Small intestine (tissue), 7 donors: ENCODE measurements at regions not wholly inside any gene's neighbourhood (a gene's known extent, or its start where the extent isn't known, plus 50 kb on each side); places are given as distances from the start of the nearest gene placed in this dataset.

Experiments used
- DNase-seq, 2 donors: peaks; one replicate each; pipeline versions ENCODE4 v3.0.0 to v3.0.0-alpha.2; 2013
- FAIRE-seq: peaks from 2 replicates; lab custom pipeline; 2012; peaks lifted over from hg19 to GRCh38; lab: Jason Lieb, UNC
- H3K27ac ChIP-seq, 3 donors: one replicate each; pipeline ENCODE4 v1.5.1; 2013; ENCODE audit warnings: low read length in 2 of 3, mild to moderate bottlenecking in 2 of 3, control low read depth in 1 of 3, inconsistent platforms in 1 of 3, low read depth in 1 of 3, moderate library complexity in 1 of 3
- H3K27me3 ChIP-seq, 3 donors: one replicate each; pipeline ENCODE4 v1.6.1; 2013; ENCODE audit warnings: low read length in 3 of 3, inconsistent platforms in 1 of 3; ENCODE audit not compliant: control insufficient read depth in 3 of 3, insufficient read depth in 3 of 3
- H3K36me3 ChIP-seq, 3 donors: one replicate each; pipeline ENCODE4 v1.6.1; 2013; ENCODE audit warnings: low read length in 3 of 3, inconsistent platforms in 1 of 3, low read depth in 1 of 3, mild to moderate bottlenecking in 1 of 3, moderate library complexity in 1 of 3; ENCODE audit not compliant: control insufficient read depth in 3 of 3, insufficient read depth in 2 of 3
- H3K4me1 ChIP-seq, 3 donors: one replicate each; pipeline ENCODE4 v1.6.1; 2013; ENCODE audit warnings: low read length in 2 of 3, inconsistent platforms in 1 of 3, low read depth in 1 of 3, mild to moderate bottlenecking in 1 of 3, moderate library complexity in 1 of 3; ENCODE audit not compliant: control insufficient read depth in 3 of 3, insufficient read depth in 2 of 3
- H3K4me3 ChIP-seq, 3 donors: one replicate each; pipeline ENCODE4 v1.5.1; 2013; ENCODE audit warnings: low read length in 3 of 3, control low read depth in 1 of 3, inconsistent platforms in 1 of 3, low read depth in 1 of 3, mild to moderate bottlenecking in 1 of 3, moderate library complexity in 1 of 3
- H3K9me3 ChIP-seq, 2 donors: one replicate each; pipeline ENCODE4 v1.6.1; 2013; ENCODE audit warnings: low read depth in 1 of 2, low read length in 1 of 2; ENCODE audit not compliant: control insufficient read depth in 2 of 2, insufficient read depth in 1 of 2
- WGBS, 3 donors: extraction: QIAGEN DNeasy Blood & Tissue Kit; methylation state at CpG; one replicate each; pipeline ENCODE4 v1.1.7; 2013; 5-methylcytosine and 5-hydroxymethylcytosine counted together
- donor health status: healthy with polysubstance abuse.
- donor health status: control.
- donor health status: control.
- donor health status: Bipolar disorder and iron deficiency.
- donor health status: healthy.

DNA sequence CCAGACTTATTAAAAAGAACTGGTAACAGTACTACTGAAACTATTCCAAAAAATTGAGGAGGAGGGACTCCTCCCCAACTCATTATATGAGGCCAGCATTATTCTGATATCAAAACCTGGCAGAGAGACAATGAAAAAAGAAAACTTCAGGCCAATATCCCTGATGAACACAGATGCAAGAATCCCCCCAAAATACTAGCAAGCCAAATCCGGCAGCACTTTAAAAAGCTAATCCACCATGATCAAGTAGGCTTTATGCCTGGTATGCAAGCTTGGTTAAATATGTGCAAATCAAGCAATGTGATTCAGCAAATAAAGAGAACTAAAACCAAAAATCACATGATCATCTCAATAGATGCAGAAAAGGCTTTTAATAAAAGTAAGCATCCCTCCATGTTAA lies 2271.0 kb upstream of the C9orf72 start:
- no peak for DNase-seq
- no peak overlapping the region for H3K27ac ChIP-seq
- no peak for FAIRE-seq
- H3K36me3 ChIP-seq, result no peaks in the 10 kb centered on the region
- no peak overlapping the region for H3K4me3 ChIP-seq
- WGBS, 3 donors, result 69 to 83% (median 74%) methylated on average over 1 of the region's 1 CpG
- no peaks in the 10 kb centered on the region for H3K9me3 ChIP-seq
- H3K4me1 ChIP-seq, result no peaks in the 10 kb centered on the region
- no peaks in the 10 kb centered on the region for H3K27me3 ChIP-seq

GRCh38 chr9:29850664-29851063 lies 2277.4 kb upstream of the C9orf72 start:
- H3K4me3 ChIP-seq, result no peak overlapping the region
- no peaks in the 10 kb centered on the region for H3K4me1 ChIP-seq
- H3K27ac ChIP-seq, result no peak overlapping the region
- WGBS, 3 donors, result 10 to 35% (median 35%) methylated on average over 1 of the region's 1 CpG
- no peaks in the 10 kb centered on the region for H3K36me3 ChIP-seq
- FAIRE-seq, result no peak
- no peaks in the 10 kb centered on the region for H3K9me3 ChIP-seq
- H3K27me3 ChIP-seq, result no peaks in the 10 kb centered on the region
- DNase-seq, result no peak

GRCh38 chr9:29861803-29862202 lies 2288.5 kb upstream of the C9orf72 start:
- no peak for FAIRE-seq
- Histone ChIP-seq H3K4me1 (no peaks in the 10 kb centered on the region), H3K4me3 (no peak overlapping the region), H3K27me3 (no peaks in the 10 kb centered on the region), H3K9me3 (no peaks in the 10 kb centered on the region), H3K27ac (no peak overlapping the region), H3K36me3 (no peaks in the 10 kb centered on the region)
- 61 to 75% (median 71%) methylated on average over 2 of the region's 2 CpGs for WGBS, 3 donors
- DNase-seq, result no peak

DNA sequence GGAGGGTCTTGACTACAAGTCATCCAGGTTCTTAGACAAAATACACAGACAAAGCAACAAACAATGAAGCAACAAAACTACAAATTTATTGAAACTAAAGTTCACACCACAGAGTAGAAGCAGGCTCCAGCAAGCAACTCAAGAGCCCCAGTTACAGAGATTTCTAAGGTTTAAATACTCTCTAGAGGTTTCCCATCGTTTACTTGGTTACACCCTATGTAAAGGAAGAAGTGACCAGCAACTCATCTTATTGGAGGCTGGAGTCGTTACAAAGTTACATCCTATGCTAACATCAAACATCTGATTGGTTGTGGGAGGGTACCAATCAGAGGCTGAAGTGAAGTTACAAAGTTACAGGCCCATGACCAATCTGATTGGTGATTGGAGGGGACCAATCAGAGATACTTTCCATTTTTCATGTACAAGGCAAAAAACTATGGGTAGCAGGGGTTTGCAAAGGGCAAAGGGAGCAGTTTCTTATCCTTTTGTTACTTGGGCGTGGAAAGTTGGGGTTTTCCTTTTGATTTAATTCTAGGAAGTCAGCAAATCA lies 2292.6 kb upstream of the C9orf72 start:
- Histone ChIP-seq H3K27ac (no peak overlapping the region), H3K4me1 (no peaks in the 10 kb centered on the region), H3K27me3 (no peaks in the 10 kb centered on the region), H3K9me3 (no peaks in the 10 kb centered on the region), H3K4me3 (no peak overlapping the region), H3K36me3 (no peaks in the 10 kb centered on the region)
- 50 to 66% (median 65%) methylated on average over 3 of the region's 3 CpGs for WGBS, 3 donors
- DNase-seq (no peak), FAIRE-seq (no peak)

DNA sequence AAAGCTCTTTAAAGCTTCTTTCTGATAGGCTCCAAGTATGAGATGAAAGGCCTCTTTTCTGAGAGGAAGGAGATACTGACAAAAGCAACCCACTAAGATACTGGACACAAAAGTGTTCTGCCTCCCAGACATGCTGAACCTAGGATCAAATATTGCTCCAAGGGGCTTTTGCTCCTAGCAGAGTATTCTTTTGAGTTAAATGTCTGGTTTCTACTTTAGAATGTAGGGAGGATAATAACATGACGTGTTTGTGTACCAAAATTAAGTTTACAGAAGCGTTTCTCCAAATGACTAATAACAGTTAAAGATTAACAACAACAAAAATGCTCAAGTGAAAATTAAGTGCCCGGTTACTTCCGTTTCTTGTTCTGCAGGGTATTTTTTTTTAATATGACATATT lies 2293.3 kb upstream of the C9orf72 start:
- WGBS, 3 donors, result 6 to 37% (median 27%) methylated on average over 4 of the region's 4 CpGs
- H3K4me3 ChIP-seq, result no peak overlapping the region
- H3K27ac ChIP-seq, result no peak overlapping the region
- H3K4me1 ChIP-seq, result no peaks in the 10 kb centered on the region
- DNase-seq (no peak), FAIRE-seq (no peak)
- no peaks in the 10 kb centered on the region for H3K36me3 ChIP-seq
- H3K9me3 ChIP-seq, result no peaks in the 10 kb centered on the region
- no peaks in the 10 kb centered on the region for H3K27me3 ChIP-seq

DNA sequence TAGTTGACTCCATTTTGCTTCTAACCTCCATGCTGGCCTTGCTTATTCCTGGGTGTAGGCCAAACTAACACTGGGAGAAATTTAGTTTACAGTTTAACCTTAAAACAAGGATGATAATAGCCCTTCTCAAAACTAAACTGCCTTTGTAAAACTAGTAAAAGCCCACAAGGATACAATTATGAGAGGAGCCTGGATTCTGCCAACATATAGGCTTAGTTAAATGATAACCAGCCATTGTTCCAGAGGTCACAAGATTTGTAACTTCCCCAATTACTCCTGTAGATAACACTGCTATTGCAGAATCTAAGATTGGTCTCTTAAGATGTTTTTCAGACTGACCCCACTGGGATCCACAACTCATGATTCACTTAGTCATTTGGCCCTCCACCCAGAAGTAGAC lies 2300.3 kb upstream of the C9orf72 start:
- Histone ChIP-seq H3K9me3 (no peaks in the 10 kb centered on the region), H3K27ac (no peak overlapping the region), H3K27me3 (no peaks in the 10 kb centered on the region), H3K36me3 (no peaks in the 10 kb centered on the region), H3K4me1 (peaks cover 0 to 5% (median 0%) of the 10 kb centered on the region in 3 donors), H3K4me3 (no peak overlapping the region)
- peak; percentile 5 to 40 for DNase-seq
- no peak for FAIRE-seq

GRCh38 chr9:29875547-29875946 lies 2302.3 kb upstream of the C9orf72 start:
- H3K27ac ChIP-seq, result no peak overlapping the region
- H3K4me3 ChIP-seq, result no peak overlapping the region
- 72 to 85% (median 78%) methylated on average over 2 of the region's 2 CpGs for WGBS, 3 donors
- H3K4me1 ChIP-seq, result peaks cover 0 to 5% (median 0%) of the 10 kb centered on the region in 3 donors
- H3K9me3 ChIP-seq, result no peaks in the 10 kb centered on the region
- no peaks in the 10 kb centered on the region for H3K27me3 ChIP-seq
- H3K36me3 ChIP-seq, result no peaks in the 10 kb centered on the region
- DNase-seq (no peak), FAIRE-seq (no peak)

DNA sequence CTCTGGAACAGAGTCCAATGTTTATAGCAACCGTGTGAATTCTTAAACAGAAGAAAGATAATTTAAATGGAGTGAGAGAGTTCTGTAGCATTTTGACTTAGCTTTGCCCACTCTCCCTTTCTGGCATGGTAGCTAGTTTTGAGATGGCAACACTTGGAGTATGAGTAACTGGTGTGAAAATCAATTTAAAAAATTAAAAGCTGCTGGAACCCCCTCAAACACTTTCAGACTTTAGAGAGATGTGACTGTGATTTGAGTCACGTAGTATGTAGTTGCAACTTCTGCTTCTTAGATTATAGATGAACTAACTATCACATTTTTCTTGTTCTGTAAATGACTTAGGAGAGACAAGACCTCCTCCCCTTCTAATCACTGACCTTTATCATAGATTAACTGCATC lies 2309.5 kb upstream of the C9orf72 start:
- no peaks in the 10 kb centered on the region for H3K36me3 ChIP-seq
- no peaks in the 10 kb centered on the region for H3K9me3 ChIP-seq
- H3K4me1 ChIP-seq, result no peaks in the 10 kb centered on the region
- WGBS, 3 donors, result 39 to 55% (median 40%) methylated on average over 2 of the region's 2 CpGs
- no peak for DNase-seq
- H3K4me3 ChIP-seq, result no peak overlapping the region
- no peak overlapping the region for H3K27ac ChIP-seq
- no peaks in the 10 kb centered on the region for H3K27me3 ChIP-seq
- no peak for FAIRE-seq

- FAIRE-seq (no peak), DNase-seq (peak in 1 of 2 donors; percentile 1)
- no peaks in the 10 kb centered on the region for H3K9me3 ChIP-seq
- no peaks in the 10 kb centered on the region for H3K4me1 ChIP-seq
- no peaks in the 10 kb centered on the region for H3K36me3 ChIP-seq
- H3K27me3 ChIP-seq, result no peaks in the 10 kb centered on the region
- no peak overlapping the region for H3K27ac ChIP-seq
- no peak overlapping the region for H3K4me3 ChIP-seq
These were observed 2332.8 kb upstream of the C9orf72 start for GRCh38 chr9:29906065-29906464.
